ENCODE measurements at regions not wholly inside any gene's neighbourhood (a gene's known extent, or its start where the extent isn't known, plus 50 kb on each side); places are given as distances from the start of the nearest gene placed in this dataset.

GRCh38 chr16:86285421-86285820, 224.9 kb upstream of the FOXF1 start:
- in situ Hi-C loops (cut with HindIII; ENCODE audit: low pct_unique_long_range_greater_than_20kb, low sequenced_read_pairs) (no loop called here), intact Hi-C loops (cut with micrococcal nuclease; ENCODE audit: unreplicated experiment) (no loop called here)
- Histone ChIP-seq H3K9me3 (ENCODE audit: control insufficient read depth, insufficient read depth, low read depth, low read length) (no peaks in the 10 kb centered on the region), H3K4me3 (ENCODE audit: low read depth in 2 of 2, low read length in 2 of 2) (no peak overlapping the region), H3K27me3 (ENCODE audit: control insufficient read depth, insufficient read depth, low read length) (peaks cover 11% of the 10 kb centered on the region), H3K36me3 (ENCODE audit: control insufficient read depth, insufficient read depth, low read length) (no peaks in the 10 kb centered on the region), H3K4me1 (ENCODE audit: control insufficient read depth, insufficient read depth, low read length) (no peaks in the 10 kb centered on the region), H3K27ac (ENCODE audit: low read length) (no peak overlapping the region)
- ATAC-seq, result no peak
- CTCF ChIA-PET, result no interaction called here
- POLR2A ChIA-PET, result no interaction called here
- TF ChIP-seq SIN3A (IDR thresholded peaks at IDR 0.05; ENCODE audit: borderline replicate concordance, insufficient read depth, low read depth, low read length) (no peak), TCF7L2 (IDR thresholded peaks at IDR 0.05; ENCODE audit: low read depth, low read length) (no peak), POLR2AphosphoS5 (IDR thresholded peaks at IDR 0.05; ENCODE audit: low read depth, low read length) (no peak)
- TF ChIP-seq, protein P1, sequence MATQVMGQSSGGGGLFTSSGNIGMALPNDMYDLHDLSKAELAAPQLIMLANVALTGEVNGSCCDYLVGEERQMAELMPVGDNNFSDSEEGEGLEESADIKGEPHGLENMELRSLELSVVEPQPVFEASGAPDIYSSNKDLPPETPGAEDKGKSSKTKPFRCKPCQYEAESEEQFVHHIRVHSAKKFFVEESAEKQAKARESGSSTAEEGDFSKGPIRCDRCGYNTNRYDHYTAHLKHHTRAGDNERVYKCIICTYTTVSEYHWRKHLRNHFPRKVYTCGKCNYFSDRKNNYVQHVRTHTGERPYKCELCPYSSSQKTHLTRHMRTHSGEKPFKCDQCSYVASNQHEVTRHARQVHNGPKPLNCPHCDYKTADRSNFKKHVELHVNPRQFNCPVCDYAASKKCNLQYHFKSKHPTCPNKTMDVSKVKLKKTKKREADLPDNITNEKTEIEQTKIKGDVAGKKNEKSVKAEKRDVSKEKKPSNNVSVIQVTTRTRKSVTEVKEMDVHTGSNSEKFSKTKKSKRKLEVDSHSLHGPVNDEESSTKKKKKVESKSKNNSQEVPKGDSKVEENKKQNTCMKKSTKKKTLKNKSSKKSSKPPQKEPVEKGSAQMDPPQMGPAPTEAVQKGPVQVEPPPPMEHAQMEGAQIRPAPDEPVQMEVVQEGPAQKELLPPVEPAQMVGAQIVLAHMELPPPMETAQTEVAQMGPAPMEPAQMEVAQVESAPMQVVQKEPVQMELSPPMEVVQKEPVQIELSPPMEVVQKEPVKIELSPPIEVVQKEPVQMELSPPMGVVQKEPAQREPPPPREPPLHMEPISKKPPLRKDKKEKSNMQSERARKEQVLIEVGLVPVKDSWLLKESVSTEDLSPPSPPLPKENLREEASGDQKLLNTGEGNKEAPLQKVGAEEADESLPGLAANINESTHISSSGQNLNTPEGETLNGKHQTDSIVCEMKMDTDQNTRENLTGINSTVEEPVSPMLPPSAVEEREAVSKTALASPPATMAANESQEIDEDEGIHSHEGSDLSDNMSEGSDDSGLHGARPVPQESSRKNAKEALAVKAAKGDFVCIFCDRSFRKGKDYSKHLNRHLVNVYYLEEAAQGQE (IDR thresholded peaks at IDR 0.05; ENCODE audit: insufficient read depth in 1 of 2, low read depth in 2 of 2, low read length in 1 of 2), result no peak
- TF ChIP-seq, protein P2, sequence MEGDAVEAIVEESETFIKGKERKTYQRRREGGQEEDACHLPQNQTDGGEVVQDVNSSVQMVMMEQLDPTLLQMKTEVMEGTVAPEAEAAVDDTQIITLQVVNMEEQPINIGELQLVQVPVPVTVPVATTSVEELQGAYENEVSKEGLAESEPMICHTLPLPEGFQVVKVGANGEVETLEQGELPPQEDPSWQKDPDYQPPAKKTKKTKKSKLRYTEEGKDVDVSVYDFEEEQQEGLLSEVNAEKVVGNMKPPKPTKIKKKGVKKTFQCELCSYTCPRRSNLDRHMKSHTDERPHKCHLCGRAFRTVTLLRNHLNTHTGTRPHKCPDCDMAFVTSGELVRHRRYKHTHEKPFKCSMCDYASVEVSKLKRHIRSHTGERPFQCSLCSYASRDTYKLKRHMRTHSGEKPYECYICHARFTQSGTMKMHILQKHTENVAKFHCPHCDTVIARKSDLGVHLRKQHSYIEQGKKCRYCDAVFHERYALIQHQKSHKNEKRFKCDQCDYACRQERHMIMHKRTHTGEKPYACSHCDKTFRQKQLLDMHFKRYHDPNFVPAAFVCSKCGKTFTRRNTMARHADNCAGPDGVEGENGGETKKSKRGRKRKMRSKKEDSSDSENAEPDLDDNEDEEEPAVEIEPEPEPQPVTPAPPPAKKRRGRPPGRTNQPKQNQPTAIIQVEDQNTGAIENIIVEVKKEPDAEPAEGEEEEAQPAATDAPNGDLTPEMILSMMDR (IDR thresholded peaks at IDR 0.05), result no peak
- BruUV-seq (replicated peaks), result no TSS peak
- no peak for DNase-seq (ENCODE audit: low read depth, low spot score)

DNA sequence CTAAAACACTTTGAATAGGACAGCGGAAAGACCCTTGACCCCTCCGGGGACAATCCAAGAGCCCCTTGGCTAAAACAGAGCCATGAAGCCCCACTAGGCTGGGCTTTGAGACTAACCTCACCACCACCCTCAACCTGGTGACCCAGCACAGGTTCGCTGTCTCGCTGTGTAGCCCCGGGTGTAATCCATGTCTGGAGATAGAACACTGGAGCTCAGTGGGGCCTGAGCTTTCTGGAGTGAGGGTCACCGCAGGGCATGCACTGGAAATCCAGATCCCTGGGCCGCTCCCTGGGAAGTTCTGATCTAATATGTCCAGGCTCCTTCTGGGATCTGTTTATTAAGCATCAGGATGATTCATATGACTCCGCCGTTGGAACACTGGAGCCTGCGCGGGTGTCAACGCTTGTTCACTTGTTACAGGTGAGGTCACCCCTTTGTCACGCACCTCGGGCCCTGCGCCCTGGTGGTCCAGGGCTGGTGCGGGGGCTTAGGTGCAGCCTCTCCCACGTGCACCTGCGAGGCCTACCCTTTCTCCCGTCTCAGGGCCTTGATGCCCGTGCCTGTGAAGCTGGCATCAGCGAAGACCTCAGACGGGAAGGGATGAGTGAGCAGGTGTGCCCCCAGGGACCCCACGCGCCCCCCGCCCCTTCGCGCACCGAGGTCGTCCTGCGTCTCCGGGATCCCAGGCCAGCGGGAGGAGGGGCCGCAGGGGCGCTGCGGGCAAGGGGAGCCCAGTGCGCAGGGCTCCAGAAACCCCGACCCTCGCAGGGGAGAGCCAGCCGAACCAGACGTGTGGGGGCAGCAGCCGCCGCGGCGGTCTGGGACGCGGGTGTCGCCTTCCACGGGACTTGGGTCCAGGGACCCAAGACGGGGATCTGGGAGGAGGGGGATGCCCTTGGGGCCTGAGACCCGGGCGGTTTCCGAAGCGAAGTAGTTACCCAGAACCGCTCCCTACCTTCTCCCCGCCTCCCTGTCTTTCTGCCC, 224.1 kb upstream of the FOXF1 start:
- TF ChIP-seq TCF7L2 (IDR thresholded peaks at IDR 0.05; ENCODE audit: low read depth, low read length), result no peak
- no TSS peak for BruUV-seq (replicated peaks)
- in situ Hi-C loops (cut with HindIII; ENCODE audit: low pct_unique_long_range_greater_than_20kb, low sequenced_read_pairs), result no loop called here
- CTCF ChIA-PET, result no interaction called here
- H3K36me3 ChIP-seq (ENCODE audit: control insufficient read depth, insufficient read depth, low read length), result no peaks in the 10 kb centered on the region
- H3K4me3 ChIP-seq (ENCODE audit: low read depth in 2 of 2, low read length in 2 of 2), result no peak overlapping the region
- intact Hi-C loops (cut with micrococcal nuclease; ENCODE audit: unreplicated experiment), result no loop called here
- H3K27me3 ChIP-seq (ENCODE audit: control insufficient read depth, insufficient read depth, low read length), result peaks cover 15% of the 10 kb centered on the region
- POLR2A ChIA-PET, result no interaction called here
- no peaks in the 10 kb centered on the region for H3K9me3 ChIP-seq (ENCODE audit: control insufficient read depth, insufficient read depth, low read depth, low read length)
- no peaks in the 10 kb centered on the region for H3K4me1 ChIP-seq (ENCODE audit: control insufficient read depth, insufficient read depth, low read length)
- ATAC-seq, result no peak
- DNase-seq (ENCODE audit: low read depth, low spot score), result no peak
- H3K27ac ChIP-seq (ENCODE audit: low read length), result no peak overlapping the region

Measured in Panc1 (cell line).